MV-4-11 (cell line): ENCODE measurements at regions not wholly inside any gene's neighbourhood (a gene's known extent, or its start where the extent isn't known, plus 50 kb on each side); places are given as distances from the start of the nearest gene placed in this dataset.

Source experiments
- DNase-seq: peaks from one replicate; lab custom pipeline; 2025; lab: John Stamatoyannopoulos, UW

- DNase-seq, result no peak
Measured at GRCh38 chr14:78073028-78073427, 97.1 kb upstream of the NRXN3 start.

- DNase-seq, result no peak
Measured at GRCh38 chr14:78074561-78074960, 95.6 kb upstream of the NRXN3 start.

- no peak for DNase-seq
Measured at GRCh38 chr14:78075033-78075432, 95.1 kb upstream of the NRXN3 start.

- DNase-seq, result no peak
Measured at GRCh38 chr14:78075555-78076277, 94.5 kb upstream of the NRXN3 start.

- DNase-seq, result no peak
Measured at GRCh38 chr14:78081245-78081644, 88.9 kb upstream of the NRXN3 start.

GRCh38 chr14:78083837-78084236, 86.3 kb upstream of the NRXN3 start:
- DNase-seq, result no peak

- DNase-seq, result no peak
Measured at GRCh38 chr14:78086342-78086741, 83.8 kb upstream of the NRXN3 start.

- DNase-seq, result no peak
Measured at GRCh38 chr14:78088916-78089315, 81.3 kb upstream of the NRXN3 start.

GRCh38 chr14:78090864-78091263, 79.3 kb upstream of the NRXN3 start:
- DNase-seq, result no peak

- DNase-seq, result no peak
Measured at GRCh38 chr14:78091361-78091760, 78.8 kb upstream of the NRXN3 start.

- no peak for DNase-seq
Measured at GRCh38 chr14:78092040-78092439, 78.1 kb upstream of the NRXN3 start.

GRCh38 chr14:78103271-78103670, 66.9 kb upstream of the NRXN3 start:
- DNase-seq, result peak; percentile 56

GRCh38 chr14:78104160-78104559, 66.0 kb upstream of the NRXN3 start:
- peak; percentile 26 for DNase-seq

GRCh38 chr14:78104655-78105054, 65.5 kb upstream of the NRXN3 start:
- peak; percentile 42 for DNase-seq

- no peak for DNase-seq
Measured at GRCh38 chr14:78106381-78106780, 63.8 kb upstream of the NRXN3 start.

- no peak for DNase-seq
Measured at GRCh38 chr14:78107166-78107565, 63.0 kb upstream of the NRXN3 start.

GRCh38 chr14:78119440-78119839, 50.7 kb upstream of the NRXN3 start:
- DNase-seq, result no peak
